Sigmoid colon (tissue), 6 donors: ENCODE measurements at regions not wholly inside any gene's neighbourhood (a gene's known extent, or its start where the extent isn't known, plus 50 kb on each side); places are given as distances from the start of the nearest gene placed in this dataset.
"Not testable (repeated sequence)": the region's sequence is repeated elsewhere in the genome, so short reads cannot be mapped to it uniquely, and the experiment has no call there.

Experiments used
- DNase-seq: peaks from one replicate; pipeline ENCODE4 v3.0.0-alpha.2; 2019
- H3K27ac ChIP-seq, 4 donors: fragments of 200-600 bp; sonication (generic); one replicate each; pipeline ENCODE4 v1.5.1; 2016 to 2019; ENCODE audit warnings: mild to moderate bottlenecking in 1 of 4
- H3K27me3 ChIP-seq, 3 donors: fragments of 200-600 bp; sonication (generic); one replicate each; pipeline ENCODE4 v1.5.1; 2019; ENCODE audit warnings: mild to moderate bottlenecking in 1 of 3
- H3K36me3 ChIP-seq, 4 donors: fragments of 200-600 bp; sonication (generic); one replicate each; pipeline ENCODE4 v1.5.1; 2016 to 2019
- H3K4me1 ChIP-seq, 4 donors: fragments of 200-600 bp; sonication (generic); one replicate each; pipeline ENCODE4 v1.5.1; 2017 to 2019
- H3K4me3 ChIP-seq, 4 donors: fragments of 200-600 bp; sonication (generic); one replicate each; pipeline ENCODE4 v1.5.1; 2017 to 2019; ENCODE audit warnings: mild to moderate bottlenecking in 2 of 4, moderate library complexity in 1 of 4
- H3K9me3 ChIP-seq, 4 donors: fragments of 200-600 bp in 3 of 4; sonication (generic) in 3 of 4; one replicate each; pipeline versions ENCODE4 v1.5.1 to v1.6.1; 2013 to 2019
- CTCF ChIP-seq, 4 experiments: fragments of 450-650 bp in 3 of 4; fragments of 200-600 bp in 1 of 4; IDR thresholded peaks; one replicate each; pipeline ENCODE4 v1.5.1; 2016 to 2019; ENCODE audit warnings: antibody characterized with exemption in 4 of 4, mild to moderate bottlenecking in 3 of 4, moderate library complexity in 2 of 4
- EP300 ChIP-seq, 4 donors: sonication (generic); formaldehyde crosslinking; IDR thresholded peaks; one replicate each; pipeline ENCODE4 v1.6.1; 2017; ENCODE audit warnings: antibody characterized with exemption in 4 of 4
- POLR2A ChIP-seq, 2 donors: fragments of 450-650 bp; IDR thresholded peaks; one replicate each; pipeline ENCODE4 v1.6.1; 2016; ENCODE audit warnings: antibody characterized with exemption in 2 of 2, mild to moderate bottlenecking in 2 of 2, moderate library complexity in 2 of 2
- POLR2AphosphoS5 ChIP-seq, 4 donors: sonication (generic); formaldehyde crosslinking; IDR thresholded peaks; one replicate each; pipeline ENCODE4 v1.6.1; 2017; ENCODE audit warnings: antibody characterized with exemption in 4 of 4
- WGBS, 2 donors: extraction: QIAGEN DNeasy Blood & Tissue Kit; methylation state at CpG; one replicate each; pipeline ENCODE4 v1.1.7; 2013; 5-methylcytosine and 5-hydroxymethylcytosine counted together
- intact Hi-C: fragments of 100-400 bp; cut with DNase I; formaldehyde crosslinking; loops from one replicate; pipeline ENCODE4 v1.15.1; 2023
- donor health status: healthy with polysubstance abuse.
- donor health status: healthy.

GRCh38 chr2:240191001-240191400, 50.5 kb upstream of the OTOS start:
- WGBS, 2 donors = 89 to 91% methylated on average over 15 of the region's 15 CpGs
- no peak overlapping the region for H3K4me3 ChIP-seq
- no peaks in the 10 kb centered on the region for H3K27me3 ChIP-seq
- TF ChIP-seq POLR2AphosphoS5 (IDR thresholded peaks at IDR 0.05) (no peak), EP300 (IDR thresholded peaks at IDR 0.05) (no peak), CTCF (IDR thresholded peaks at IDR 0.05) (no peak), POLR2A (IDR thresholded peaks at IDR 0.05) (no peak)
- DNase-seq = peak; percentile 45
- intact Hi-C loops = no loop called here
- no peak overlapping the region for H3K27ac ChIP-seq
- H3K36me3 ChIP-seq = no peaks in the 10 kb centered on the region
- H3K4me1 ChIP-seq = no peaks in the 10 kb centered on the region
- H3K9me3 ChIP-seq = peaks cover 0 to 8% (median 0%) of the 10 kb centered on the region in 4 donors

GRCh38 chr2:240192661-240193060, 52.2 kb upstream of the OTOS start:
- 69 to 77% methylated on average over 5 of the region's 5 CpGs for WGBS, 2 donors
- TF ChIP-seq POLR2AphosphoS5 (IDR thresholded peaks at IDR 0.05) (no peak), POLR2A (IDR thresholded peaks at IDR 0.05) (no peak)
- Histone ChIP-seq H3K27ac (no peak overlapping the region), H3K4me3 (no peak overlapping the region), H3K4me1 (no peaks in the 10 kb centered on the region), H3K9me3 (peaks cover 0 to 8% (median 0%) of the 10 kb centered on the region in 4 donors), H3K27me3 (no peaks in the 10 kb centered on the region), H3K36me3 (no peaks in the 10 kb centered on the region)
- intact Hi-C loops = no loop called here
- DNase-seq = no peak

DNA sequence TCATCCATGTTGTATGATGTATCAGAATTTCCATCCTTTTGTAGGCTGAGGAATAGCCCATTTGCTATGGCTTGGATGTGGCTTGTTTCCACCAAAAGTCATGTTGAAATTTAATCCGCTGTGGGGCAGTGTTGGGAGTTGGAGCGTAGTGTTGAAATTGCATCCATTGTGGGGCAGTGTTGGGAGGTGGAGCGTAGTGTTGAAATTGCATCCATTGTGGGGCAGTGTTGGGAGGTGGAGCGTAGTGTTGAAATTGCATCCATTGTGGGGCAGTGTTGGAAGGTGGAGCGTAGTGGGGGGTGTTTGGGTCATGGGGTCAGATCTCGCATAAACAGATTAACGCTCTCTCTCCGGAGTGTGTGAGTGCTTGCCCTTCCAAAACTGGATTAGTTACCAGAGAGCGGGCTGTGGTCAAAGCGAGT, 53.9 kb upstream of the OTOS start:
- H3K27me3 ChIP-seq, H3K4me3 ChIP-seq, intact Hi-C loops, H3K9me3 ChIP-seq, H3K27ac ChIP-seq, H3K36me3 ChIP-seq, H3K4me1 ChIP-seq: not testable (repeated sequence)
- WGBS, 2 donors = 38 to 46% methylated on average over 10 of the region's 10 CpGs
- peak; percentile 36 for DNase-seq

DNA sequence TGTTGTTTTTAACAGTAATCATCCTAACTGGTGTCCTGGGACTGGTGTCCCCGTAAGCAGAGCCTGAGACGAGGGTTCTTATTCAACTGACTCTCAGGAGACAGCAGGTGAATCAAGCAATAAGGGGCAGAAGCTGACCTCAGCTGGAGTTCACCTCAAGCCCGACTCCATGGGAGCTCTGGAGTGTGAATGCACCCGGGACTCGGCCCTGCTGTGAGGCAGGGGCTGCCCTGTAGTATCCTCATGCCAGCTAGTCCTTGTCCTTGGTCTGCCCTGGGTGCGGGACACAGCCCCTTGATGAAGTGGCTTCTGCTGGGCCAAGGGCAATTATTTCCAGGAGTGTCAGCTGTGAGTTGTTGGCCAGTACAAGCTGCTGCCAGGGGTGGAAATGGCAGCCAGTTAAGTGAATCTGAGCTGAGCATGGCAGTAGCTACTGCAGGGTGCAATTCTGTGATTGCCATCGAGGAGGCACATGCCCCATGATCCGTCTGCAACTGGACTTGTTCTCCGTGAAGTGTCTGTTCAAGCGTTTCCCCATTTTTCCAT, 54.9 kb upstream of the OTOS start:
- Histone ChIP-seq H3K27me3 (peaks cover 0 to 4% (median under 1%) of the 10 kb centered on the region in 3 donors), H3K36me3 (no peaks in the 10 kb centered on the region), H3K4me3 (no peak overlapping the region), H3K9me3 (no peaks in the 10 kb centered on the region), H3K4me1 (no peaks in the 10 kb centered on the region), H3K27ac (no peak overlapping the region)
- intact Hi-C loops = no loop called here
- 87% methylated on average over 10 of the region's 10 CpGs for WGBS, 2 donors
- TF ChIP-seq EP300 (IDR thresholded peaks at IDR 0.05) (no peak), POLR2AphosphoS5 (IDR thresholded peaks at IDR 0.05) (no peak), CTCF (IDR thresholded peaks at IDR 0.05) (no peak), POLR2A (IDR thresholded peaks at IDR 0.05) (no peak)
- DNase-seq = peak; percentile 49

GRCh38 chr2:240196716-240197461, 56.4 kb upstream of the OTOS start:
- Histone ChIP-seq H3K9me3 (no peaks in the 10 kb centered on the region), H3K4me1 (no peaks in the 10 kb centered on the region), H3K27ac (no peak overlapping the region), H3K27me3 (peaks cover 0 to 19% (median 6%) of the 10 kb centered on the region in 3 donors), H3K4me3 (no peak overlapping the region), H3K36me3 (no peaks in the 10 kb centered on the region)
- TF ChIP-seq POLR2AphosphoS5 (IDR thresholded peaks at IDR 0.05) (no peak), POLR2A (IDR thresholded peaks at IDR 0.05) (no peak), CTCF (IDR thresholded peaks at IDR 0.05) (no peak), EP300 (IDR thresholded peaks at IDR 0.05) (no peak)
- intact Hi-C loops = no loop called here
- DNase-seq = peak; percentile 45
- 82 to 90% methylated on average over 10 of the region's 10 CpGs for WGBS, 2 donors
